Testis (tissue), 2 donors: ENCODE measurements at regions not wholly inside any gene's neighbourhood (a gene's known extent, or its start where the extent isn't known, plus 50 kb on each side); places are given as distances from the start of the nearest gene placed in this dataset.

Experiments
- POLR2A ChIP-seq: fragments of 450-650 bp; IDR thresholded peaks from one replicate; pipeline ENCODE4 v1.6.1; 2017; ENCODE audit warnings: antibody characterized with exemption, mild to moderate bottlenecking, moderate library complexity
- TF ChIP-seq, protein P1 (sequence below), 3 experiments: fragments of 450-650 bp in 2 of 3; fragments of 200-600 bp in 1 of 3; sonication (generic) in 1 of 3; IDR thresholded peaks; one replicate each; pipeline ENCODE4 v1.5.1; 2016 to 2019; ENCODE audit warnings: antibody characterized with exemption in 3 of 3, mild to moderate bottlenecking in 2 of 3, moderate library complexity in 1 of 3

- TF ChIP-seq, protein P1, sequence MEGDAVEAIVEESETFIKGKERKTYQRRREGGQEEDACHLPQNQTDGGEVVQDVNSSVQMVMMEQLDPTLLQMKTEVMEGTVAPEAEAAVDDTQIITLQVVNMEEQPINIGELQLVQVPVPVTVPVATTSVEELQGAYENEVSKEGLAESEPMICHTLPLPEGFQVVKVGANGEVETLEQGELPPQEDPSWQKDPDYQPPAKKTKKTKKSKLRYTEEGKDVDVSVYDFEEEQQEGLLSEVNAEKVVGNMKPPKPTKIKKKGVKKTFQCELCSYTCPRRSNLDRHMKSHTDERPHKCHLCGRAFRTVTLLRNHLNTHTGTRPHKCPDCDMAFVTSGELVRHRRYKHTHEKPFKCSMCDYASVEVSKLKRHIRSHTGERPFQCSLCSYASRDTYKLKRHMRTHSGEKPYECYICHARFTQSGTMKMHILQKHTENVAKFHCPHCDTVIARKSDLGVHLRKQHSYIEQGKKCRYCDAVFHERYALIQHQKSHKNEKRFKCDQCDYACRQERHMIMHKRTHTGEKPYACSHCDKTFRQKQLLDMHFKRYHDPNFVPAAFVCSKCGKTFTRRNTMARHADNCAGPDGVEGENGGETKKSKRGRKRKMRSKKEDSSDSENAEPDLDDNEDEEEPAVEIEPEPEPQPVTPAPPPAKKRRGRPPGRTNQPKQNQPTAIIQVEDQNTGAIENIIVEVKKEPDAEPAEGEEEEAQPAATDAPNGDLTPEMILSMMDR (IDR thresholded peaks at IDR 0.05), result no peak
- no peak for TF ChIP-seq POLR2A
Observed at GRCh38 chr22:26784772-26785171, 127.4 kb downstream of the MIAT start.
